ENCODE measurements at regions not wholly inside any gene's neighbourhood (a gene's known extent, or its start where the extent isn't known, plus 50 kb on each side); places are given as distances from the start of the nearest gene placed in this dataset.

DNA sequence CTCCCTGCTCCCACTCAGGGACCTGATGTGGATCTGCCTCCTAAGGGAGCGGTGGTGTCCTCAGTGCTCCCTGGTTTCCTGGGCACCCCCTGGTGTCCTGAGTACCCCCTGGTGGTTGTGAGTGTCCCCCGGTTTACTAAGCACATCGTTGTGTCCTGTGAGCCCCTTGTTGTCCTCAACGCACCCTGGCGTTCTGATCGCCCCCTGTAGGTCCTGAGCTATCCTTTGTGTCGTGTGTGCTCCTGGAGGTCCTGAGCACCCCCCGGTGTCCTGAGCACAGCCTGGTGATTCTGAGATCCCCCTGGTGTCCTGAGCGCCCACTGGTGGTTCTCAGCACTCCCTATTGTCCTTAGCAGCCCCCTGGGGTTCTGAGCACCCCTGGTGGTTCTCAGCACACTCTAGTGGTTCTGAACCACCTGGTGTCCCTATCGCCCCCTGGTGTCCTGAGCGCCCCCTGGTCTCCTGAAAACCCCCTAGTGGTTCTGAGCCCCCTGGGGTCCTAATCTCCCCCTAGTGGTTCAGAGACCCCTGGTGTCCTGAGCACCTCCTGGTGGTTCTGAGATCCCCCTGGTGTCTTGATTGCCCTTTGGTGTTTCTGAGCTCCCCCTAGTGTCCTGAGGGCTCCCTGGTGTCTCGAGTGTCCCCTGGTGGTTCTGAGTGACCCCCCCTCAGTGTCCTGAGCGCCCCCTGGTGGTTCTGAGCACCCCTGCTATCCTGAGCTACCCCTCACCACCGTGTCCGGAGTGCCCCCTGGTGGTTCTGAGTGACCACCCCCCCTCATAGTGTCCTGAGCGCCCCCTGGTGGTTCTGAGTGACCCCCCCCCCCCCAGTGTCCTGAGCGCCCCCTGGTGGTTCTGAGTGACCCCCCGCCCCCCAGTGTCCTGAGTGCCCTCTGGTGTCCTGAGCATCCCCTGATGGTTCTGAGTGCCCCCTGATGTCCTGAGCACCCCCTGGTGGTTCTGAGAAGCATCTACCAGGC is 615.1 kb downstream of the TMEM121 start:
- TF ChIP-seq, protein P1, sequence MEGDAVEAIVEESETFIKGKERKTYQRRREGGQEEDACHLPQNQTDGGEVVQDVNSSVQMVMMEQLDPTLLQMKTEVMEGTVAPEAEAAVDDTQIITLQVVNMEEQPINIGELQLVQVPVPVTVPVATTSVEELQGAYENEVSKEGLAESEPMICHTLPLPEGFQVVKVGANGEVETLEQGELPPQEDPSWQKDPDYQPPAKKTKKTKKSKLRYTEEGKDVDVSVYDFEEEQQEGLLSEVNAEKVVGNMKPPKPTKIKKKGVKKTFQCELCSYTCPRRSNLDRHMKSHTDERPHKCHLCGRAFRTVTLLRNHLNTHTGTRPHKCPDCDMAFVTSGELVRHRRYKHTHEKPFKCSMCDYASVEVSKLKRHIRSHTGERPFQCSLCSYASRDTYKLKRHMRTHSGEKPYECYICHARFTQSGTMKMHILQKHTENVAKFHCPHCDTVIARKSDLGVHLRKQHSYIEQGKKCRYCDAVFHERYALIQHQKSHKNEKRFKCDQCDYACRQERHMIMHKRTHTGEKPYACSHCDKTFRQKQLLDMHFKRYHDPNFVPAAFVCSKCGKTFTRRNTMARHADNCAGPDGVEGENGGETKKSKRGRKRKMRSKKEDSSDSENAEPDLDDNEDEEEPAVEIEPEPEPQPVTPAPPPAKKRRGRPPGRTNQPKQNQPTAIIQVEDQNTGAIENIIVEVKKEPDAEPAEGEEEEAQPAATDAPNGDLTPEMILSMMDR (IDR thresholded peaks at IDR 0.05): no peak
- no peak for TF ChIP-seq POLR2A (IDR thresholded peaks at IDR 0.05)

All from body of pancreas (tissue), 4 donors.